ENCODE measurements at regions not wholly inside any gene's neighbourhood (a gene's known extent, or its start where the extent isn't known, plus 50 kb on each side); places are given as distances from the start of the nearest gene placed in this dataset.

DNA sequence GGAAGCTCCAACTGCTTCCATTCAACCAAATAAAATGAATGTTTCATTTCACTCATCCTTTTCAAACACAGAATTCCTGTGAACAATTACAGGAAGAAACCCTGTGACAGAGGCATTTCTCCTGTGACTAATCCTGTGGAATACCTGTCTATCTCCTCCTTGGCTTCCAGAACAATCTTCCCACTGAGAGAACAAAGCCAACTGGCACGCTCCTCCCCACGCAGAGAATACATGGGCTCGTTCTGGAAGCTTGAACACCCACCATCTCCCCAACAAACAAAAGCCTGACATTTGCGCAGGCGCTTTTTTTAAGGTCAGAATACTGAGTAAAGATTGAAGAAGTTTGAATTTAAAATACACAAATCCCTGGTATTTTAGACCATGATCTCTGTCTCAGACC is 104.7 kb upstream of the SLC66A3 start:
- no peak for DNase-seq

DNA sequence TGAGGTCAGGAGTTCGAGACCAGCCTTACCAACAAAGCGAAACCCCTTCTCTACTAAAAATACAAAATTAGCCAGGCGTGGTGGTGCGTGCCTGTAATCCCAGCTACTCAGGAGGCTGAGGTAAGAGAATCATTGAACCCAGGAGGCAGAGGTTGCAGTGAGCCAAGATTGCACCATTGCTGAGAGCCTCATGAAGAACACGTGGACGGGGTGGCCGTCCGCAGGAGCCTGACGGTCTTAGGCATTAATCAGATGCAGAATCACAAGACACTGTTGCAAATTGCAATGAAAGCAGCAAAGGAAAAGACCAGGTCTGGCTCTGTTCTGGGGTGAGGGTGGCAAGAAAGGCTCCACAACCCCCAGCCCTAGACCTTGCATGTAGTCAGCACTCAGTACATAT is 104.0 kb upstream of the SLC66A3 start:
- no peak for DNase-seq

DNA sequence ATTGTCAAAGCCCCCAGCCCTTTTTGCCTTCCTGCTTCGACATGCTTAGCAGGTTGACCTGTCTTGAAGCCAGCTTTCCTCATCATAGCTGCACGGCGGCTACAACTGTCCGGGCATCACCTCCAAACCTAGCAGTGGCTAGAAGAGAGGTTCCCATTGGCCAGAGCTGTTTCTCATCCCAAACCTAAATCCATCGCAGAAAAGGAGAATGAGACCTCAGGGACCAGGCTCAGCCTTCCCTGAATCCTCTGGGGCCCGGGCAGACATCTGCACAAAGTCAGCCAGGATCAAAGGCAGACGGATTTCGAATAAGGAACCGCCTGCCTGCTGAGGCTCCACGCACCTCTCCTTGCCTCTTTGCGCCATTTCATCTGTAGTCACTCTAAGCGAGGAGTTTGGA is 101.7 kb upstream of the SLC66A3 start:
- DNase-seq: no peak

DNA sequence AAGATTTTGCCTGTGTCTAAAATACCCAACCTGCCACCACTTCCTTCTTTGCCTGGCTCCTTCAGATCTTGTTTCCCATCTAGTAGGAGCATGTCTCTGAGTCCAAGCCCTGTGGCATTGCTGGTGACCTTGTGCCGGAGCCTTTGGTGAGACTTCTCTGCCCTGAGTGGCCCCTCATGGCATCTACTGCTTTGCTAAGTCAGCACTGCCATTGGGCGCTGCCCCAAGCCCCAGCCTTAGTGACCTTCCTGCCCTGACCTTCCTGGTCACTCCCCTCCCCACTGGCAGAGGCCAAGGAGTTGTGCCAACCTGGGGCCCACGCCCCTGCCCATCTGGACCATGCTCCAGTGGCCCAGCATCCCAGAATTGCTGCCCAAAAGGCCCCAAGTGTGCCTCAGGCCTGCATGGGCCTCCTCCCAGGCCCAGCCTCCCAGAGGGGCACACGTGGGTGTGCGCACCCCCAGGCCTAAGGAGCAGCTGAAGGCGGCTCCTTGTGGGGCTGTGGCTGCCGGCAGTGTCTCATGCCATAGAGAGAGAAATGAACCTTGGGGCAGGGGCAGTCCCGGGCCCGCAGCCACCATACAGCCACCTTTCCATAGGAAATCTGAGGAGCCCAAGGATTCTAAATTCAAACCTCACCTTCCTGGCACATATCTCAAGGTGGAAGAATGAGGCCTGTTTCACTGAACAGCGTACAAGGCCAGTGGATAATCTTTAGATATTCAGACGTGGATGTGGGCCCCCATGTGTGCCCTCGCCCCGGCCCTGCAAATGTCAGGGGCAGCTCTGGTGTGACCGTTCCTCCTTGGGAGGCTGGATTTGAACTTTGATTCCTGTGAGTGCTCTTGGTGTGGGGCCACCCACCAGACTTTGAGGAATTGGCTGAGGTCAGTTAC is 100.2 kb upstream of the SLC66A3 start:
- DNase-seq: no peak

DNA sequence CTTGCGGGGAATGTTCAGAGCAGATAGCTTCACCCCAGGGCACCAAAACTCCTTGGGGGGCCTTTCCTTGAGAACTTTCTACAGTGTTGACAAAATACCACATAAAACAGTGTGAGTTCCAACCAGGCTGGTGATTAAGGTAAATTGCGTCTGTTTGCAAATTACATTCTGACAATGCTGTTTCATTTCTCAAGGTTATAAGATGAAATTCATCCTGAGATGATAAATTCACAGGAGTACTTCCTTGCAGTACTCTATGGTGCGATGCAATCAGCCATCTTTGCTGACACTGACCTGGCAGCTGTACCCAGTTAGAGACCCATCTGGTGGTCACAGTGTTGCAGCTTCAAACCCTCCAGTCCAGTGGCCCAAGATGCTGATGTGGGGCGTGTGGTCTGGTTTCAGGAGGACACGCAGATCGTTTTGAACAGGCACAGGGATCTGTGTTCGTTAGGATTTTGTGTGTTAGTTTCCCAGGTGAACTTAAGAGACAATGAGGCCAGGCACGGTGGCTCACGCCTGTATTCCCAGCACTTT is 99.5 kb upstream of the SLC66A3 start:
- no peak for DNase-seq

DNA sequence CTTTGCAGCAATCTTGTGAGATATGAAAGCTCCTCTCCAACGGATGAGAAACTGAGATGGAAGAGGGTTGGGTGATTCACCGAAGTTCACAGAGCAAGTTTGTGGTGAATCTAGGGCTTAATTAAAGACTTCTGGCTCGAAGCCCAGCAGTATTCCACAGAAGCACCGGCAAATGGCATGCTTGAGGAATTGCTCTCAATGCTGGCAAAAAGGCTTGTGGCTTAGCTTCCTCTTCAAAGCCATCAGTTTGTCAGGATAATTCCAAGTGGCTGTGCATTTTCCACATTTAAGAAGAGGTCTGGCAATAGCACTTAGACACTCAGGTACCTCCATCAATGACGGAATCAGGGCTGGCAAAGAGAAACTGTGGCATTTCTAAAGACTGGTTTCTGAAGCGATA is 98.7 kb upstream of the SLC66A3 start:
- peak; percentile 21 for DNase-seq

DNA sequence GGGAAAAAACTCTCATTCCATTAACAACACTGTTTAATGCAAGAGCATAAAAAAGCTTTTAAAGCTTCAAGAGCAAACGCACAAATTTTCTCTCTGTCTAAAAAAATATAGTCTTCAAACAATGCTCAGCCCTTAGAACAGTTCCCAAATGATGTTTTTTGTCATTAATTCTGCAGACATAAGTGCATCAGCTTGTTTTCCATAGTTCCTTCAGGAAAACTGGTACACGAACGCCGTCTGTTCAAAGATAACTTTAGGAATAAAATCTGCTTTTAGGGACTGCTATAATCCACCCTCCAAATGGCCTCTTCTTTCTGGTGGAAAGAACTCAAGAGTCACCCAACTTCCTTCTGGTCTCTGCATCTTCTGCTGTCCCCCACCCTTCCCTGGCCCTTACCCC is 98.2 kb upstream of the SLC66A3 start:
- DNase-seq: no peak

DNA sequence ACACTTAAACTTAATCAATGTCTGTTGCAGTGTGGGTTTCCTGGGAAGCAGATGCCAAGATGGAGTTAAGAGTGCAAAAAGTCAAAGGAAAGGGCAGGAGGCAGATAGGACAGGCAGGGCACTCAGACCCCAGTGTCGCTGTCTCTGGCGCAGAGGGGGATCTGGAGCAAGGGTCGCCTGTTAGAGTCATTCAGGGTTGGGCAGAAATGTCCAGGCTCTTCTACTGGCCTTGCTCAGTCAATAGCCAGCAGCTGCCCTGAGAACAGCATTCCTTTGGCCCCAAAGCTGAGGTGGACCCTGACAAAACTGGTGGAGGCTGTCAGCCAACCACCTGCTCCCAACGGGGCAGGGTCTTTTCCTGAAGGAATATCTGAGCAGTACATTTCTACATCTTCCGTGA is 97.1 kb upstream of the SLC66A3 start:
- no peak for DNase-seq

DNA sequence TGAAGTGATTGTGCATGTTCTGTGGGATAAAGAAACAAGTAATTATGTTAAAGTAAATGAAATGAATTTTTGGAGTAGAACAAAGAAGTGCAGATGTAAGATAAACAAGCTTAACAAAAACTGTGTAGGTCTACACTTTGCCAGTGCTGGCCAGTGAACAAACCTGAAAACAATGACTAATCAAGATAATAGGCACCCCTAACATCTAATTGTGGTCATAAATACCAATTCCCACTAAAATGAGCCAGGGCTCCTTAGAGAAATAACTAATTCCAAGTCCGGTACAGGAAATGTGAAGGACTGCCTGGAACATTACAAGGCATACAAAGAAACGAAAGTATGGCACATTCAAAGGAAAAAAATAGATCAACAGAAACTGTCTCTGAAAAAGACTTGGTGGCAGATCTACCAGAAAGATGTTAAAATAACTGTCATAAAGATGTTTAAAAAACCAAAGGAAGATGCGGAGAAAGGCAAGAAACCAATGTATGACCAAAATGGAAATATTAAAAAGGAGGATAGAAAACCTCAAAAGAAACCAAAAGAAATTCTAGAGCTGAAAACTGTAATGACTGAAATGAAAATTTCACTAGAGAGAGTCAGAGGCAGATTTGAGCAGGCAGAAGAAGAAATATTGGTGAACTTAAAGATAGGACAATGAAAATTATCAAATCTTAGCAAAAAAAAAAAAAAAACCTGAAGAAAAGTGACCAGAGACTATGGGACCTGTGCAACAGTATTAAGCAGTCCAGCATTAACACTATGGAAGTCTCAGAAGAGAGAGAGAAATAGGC is 94.7 kb upstream of the SLC66A3 start:
- DNase-seq: no peak

DNA sequence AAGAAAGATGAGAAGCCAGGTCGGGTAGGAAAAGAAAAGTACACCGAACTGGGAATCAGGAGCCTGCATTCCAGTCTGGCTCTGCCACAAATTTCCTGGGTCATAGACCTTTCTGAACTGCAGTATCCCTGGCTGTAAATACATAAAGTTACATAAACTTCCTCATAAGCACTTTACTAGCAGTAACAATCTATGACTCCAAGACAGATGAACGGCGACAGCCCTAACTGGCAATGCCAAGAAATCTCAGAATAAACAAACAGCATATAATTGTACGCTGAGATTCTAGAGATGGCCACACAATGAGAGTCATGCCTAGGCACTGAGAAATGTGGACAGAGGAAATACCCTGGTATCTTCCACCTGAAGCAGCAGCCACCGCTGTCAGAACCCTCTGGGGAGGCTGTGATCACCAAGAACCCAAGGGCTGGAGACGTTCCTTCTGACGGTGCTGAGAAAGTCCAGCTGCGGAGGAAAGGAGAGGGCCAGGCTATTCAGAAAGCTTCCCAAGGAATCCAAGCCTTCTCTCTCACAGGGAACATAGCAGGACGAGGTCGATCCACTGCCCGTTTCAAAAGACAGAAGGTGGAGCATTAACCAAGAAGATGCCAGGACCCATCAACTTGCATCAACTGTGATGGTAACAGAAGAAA is 89.3 kb upstream of the SLC66A3 start:
- DNase-seq: no peak

DNA sequence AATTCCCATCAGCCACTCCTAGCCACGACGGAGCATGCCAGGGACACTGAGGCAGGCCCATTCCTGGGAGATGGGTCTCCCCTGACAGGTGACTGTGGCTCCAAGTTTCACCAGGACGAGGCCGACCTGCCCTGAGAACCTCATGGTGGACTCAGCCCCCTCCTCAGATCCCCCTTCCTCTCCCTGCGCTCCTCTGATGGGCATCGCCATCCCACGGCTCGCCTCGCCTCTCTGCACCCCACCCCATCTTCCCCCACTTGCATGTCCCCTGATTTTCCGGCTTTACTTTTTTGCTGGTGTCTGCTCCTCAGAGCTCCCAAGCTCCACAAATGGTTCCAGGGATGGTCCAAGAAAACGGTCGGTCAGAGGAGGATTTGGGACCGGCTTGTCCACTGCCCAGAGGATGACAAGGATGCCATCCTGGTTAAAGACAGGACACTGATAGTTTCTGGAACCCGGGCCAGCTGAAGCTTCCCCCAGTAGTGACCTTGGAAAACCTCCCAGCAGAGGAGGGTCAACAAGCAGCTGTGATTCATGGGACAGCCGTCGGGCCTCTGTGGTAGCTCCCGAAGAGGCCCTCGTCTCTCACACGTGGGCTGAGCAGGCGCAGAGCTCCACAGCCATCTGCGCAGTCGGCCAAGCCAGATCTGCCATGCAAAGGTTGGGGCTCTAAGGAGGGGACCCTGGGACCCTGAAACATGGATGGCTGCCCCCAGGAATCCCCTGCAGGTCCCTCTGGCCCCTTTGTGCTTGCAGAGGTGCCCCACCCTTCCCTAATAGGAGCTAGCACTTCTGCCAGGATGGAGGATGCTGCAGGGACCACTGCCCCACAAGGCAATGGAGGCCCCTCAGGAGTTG is 87.8 kb upstream of the SLC66A3 start:
- DNase-seq: no peak

DNA sequence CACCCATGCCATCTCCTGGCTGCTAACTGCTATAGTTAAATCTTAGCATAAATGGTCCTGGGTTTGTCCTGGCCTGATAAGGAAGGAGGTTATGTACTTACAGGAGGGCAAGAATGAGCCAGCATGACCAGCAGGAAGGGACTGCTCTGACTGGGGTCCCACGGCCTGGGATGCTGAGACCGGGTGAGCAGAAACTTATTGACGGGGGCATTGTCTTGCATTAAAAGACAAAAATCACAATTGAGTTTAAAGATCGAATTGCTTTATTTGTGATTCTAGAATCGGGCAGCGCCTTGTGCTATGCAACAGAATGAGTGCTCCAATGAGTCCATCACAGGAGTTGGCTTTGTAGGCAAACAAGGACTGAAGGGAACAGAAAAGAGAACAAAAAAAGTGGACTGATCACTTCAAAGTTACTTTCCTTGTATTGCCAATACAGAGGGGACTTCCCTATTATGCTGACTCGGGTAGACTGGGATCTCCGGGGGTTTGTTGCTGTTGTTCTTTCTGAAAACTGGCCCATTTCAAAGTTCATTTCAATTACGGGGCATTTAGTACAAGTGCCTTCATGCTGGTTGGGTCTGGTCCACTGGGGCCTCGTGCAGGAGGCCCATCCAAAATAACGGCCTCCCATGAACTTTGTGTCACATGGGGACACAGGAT is 87.1 kb upstream of the SLC66A3 start:
- DNase-seq: no peak

DNA sequence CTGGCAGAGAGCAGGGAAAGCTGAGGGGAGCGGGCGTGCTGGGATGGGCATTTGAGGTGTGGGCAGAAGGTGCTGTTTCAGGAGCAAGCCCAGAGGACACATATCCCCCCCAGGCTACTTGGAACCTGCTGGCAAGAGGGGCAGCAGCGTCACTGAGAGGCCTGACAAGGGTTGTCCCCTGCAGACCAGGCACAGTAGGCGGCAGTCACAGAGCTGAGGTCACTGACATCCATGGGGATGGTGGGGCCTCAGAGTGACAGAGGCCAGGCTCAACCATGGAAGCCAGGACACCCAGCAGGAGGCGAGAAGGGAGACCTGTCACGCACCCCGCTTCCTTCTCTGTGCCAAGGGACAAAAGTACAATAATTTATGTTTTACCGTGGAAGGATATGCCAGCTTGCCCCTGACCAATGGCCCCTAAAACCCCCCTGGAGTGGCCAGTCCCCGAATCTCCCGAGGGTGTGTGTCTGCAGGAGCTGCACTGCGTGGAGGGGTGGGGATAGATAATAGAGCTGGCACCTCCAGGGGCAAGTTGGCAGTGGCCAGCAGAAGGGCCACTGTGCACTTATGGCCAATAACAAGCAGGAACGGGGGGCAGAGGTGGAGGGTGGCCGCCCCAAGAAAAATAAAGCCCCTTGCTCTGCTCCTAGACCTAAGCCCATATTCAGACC is 86.3 kb upstream of the SLC66A3 start:
- DNase-seq: no peak

DNA sequence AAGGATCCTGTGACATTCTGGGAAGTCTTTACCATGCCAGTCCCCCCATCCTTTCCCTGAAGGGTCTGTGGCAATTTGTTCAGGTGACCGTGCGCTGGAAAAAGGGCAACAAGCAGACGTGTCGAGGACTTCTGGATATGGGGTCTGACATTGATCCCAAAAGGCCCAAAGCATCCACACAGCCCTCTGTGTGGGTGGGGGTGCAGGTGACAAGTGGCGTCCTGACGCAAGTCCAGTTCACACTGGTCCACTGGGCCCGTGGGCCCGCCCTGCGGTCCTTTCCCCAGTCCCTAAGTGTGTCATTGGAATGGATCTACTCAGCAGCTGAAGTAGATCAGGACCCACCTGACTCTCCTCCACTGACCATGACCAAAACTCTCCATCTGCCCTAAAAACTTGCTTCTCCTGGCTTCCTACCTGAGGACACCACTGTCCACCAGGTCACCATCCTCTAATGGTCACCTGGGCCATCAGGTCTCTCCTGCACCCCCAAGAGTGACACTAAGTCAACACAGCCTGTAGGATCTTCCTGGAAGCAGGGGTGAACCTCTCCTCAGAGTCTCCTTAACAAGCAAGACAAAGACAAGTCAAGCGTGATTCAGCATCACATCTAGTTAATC is 85.6 kb upstream of the SLC66A3 start:
- no peak for DNase-seq

DNA sequence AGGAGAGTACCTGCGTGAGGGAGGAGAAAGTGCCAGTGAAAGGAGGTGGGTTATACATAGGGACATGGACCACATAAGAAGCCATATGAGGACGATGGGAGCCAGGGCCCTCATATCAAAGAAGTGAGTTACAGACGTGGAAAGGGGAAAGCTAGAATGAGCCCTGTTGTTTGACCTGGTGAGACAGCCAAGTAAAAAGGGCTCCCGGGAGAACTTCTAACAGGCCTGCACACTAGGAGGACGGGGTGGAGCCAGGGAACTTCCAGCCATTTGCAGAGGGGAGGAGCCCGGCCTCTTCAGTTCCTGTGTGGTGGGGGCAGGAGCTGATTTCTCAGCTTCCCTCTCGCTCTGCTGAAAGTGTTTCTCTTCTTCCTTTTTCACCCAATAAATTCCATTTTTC is 84.1 kb upstream of the SLC66A3 start:
- no peak for DNase-seq

DNA sequence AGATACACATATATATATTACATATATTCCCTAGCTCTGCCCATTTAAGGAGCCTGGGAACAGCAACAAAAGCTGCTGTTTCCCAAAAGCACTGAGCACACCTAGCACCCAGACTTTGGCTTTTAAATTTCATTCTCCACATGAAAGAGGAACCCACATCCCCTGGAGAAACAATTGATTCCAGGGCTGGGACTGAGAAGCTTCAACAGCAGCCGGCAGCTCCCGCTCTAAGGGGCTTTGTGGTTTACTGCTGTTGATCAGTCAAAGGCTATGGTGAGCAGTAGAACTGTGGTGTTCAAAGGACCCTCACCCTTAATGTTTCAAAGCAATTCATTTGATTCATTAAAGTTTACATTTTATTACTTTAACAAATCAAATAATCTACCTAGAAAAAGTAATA is 83.3 kb upstream of the SLC66A3 start:
- no peak for DNase-seq

DNA sequence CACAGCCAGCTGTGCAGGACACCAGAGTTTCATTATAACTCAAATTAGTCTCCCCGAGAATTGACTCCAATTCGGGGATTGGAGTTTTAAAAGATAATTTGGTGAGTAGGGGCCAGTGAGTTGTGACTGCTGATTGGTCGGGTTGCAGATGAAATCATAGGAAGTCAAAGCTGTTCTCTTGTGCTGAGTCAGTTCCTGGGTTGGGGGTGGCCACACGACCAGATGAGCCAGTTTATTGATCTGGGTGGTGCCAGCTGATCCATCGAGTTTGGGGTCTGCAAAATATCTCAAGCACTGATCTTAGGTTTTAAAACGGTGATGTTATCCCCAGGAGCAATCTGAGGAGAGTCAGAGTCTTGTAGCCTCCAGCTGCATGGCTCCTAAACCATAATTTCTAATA is 82.7 kb upstream of the SLC66A3 start:
- no peak for DNase-seq

DNA sequence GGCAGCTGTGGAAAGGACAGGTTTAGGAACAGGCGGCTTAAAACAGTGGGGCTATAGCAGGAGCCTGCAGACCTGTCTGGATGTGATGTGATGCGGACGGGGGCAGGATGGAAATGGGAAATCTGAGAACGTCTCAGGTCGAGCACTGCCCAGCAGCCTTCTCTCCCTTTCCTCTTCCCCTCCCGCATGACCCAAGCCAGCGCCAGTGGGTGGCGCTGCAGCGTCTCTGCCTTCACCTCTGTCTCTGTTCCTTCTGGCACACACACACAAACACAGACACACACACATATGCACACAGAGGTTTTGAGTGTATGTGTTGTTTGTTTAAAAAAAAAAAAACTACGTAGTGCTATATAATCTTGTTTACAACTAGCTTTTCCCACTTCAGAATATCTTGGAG is 82.0 kb upstream of the SLC66A3 start:
- no peak for DNase-seq

DNA sequence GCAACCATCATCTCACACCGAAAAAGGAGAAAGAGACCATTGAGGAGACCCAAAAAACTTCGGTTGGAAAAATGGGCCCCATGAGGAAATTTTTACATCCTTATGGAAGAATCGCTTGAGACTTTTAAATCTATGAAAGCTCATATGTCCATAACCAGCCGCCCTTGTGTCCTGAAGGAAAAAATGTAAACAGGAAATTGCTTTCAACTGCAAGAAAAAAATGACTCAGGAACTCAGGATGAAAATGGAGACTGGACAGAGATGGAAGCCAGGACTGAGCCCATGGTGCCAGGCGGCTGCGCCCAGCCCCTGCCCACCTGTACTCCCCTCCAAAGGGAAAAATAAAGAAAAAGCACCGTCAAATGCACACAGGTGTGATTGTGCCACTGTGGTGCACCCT is 81.5 kb upstream of the SLC66A3 start:
- no peak for DNase-seq

DNA sequence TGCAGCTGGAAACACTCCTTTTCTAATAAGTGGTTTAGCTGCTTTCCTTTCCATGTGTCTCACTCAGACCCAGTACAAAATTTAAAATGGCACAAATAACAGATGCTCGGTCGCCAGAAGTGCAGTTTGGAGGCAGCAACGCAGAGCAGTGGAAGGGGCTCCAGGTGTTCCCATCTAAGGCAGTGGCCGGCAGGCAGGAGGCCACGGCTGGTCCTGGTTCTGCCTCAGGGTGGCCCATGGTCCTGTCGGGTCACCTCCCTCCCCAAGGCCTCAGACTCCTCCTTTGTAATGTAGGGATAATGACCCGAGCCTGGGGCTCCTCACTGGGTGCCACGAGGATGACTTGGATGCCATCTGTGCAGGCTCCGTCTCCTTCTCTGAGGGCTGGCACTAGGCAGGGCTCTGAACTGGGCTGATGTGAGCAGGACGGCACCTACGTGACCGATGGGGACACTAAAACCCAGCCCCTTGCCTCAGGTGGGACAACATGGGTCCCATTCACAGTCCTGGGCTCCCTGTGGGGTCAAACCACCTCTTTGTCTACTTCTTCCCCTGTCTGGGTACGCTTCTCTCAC is 80.9 kb upstream of the SLC66A3 start:
- no peak for DNase-seq

DNA sequence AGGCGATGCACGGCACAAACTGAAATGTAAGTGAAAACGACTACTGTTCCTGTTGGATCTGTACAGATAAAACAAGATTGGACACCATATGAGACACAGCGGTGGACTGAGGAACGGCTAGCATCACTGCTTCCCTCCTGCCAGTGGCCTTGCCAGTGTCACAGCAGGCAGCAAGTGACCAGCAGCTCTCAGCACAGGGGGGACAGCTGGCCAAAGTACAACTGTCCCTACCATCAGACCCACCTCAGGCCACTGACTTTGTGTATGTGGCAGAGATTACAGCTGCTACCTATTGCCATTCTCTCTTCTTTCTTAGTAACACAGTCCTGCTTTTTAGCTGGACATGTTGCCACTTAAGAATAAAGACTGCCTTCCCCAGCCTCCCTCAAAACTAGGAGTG is 80.0 kb upstream of the SLC66A3 start:
- DNase-seq: no peak
